Endodermal cell (in vitro differentiated cells): ENCODE measurements at regions not wholly inside any gene's neighbourhood (a gene's known extent, or its start where the extent isn't known, plus 50 kb on each side); places are given as distances from the start of the nearest gene placed in this dataset.
A peak's percentile ranks its signal among the peaks of the same experiment; 100 is the strongest.

Experiments used
- DNase-seq: peaks from one replicate; pipeline ENCODE4 v3.0.0-alpha.2; 2017
- H3K27ac ChIP-seq: 2 replicates; pipeline ENCODE4 v1.5.1; 2013; ENCODE audit warnings: mild to moderate bottlenecking, low read depth, low read length, moderate library complexity
- H3K27me3 ChIP-seq: 2 replicates; pipeline ENCODE4 v1.6.1; 2013; ENCODE audit warnings: mild to moderate bottlenecking, low read length, moderate library complexity; ENCODE audit not compliant: insufficient read depth, control insufficient read depth, poor library complexity, severe bottlenecking
- H3K36me3 ChIP-seq: 2 replicates; pipeline ENCODE4 v1.7.0; 2013; ENCODE audit warnings: mild to moderate bottlenecking, low read length, moderate library complexity; ENCODE audit not compliant: control insufficient read depth, insufficient read depth
- H3K4me1 ChIP-seq: one replicate; pipeline ENCODE4 v1.7.0; 2013; ENCODE audit warnings: low read length; ENCODE audit not compliant: control insufficient read depth, insufficient read depth
- H3K4me3 ChIP-seq: 2 replicates; pipeline ENCODE4 v1.5.1; 2013; ENCODE audit warnings: mild to moderate bottlenecking, low read length, moderate library complexity
- H3K9ac ChIP-seq: 2 replicates; pipeline ENCODE4 v1.6.1; 2013; ENCODE audit warnings: mild to moderate bottlenecking, low read length, moderate library complexity; ENCODE audit not compliant: poor library complexity, severe bottlenecking; ENCODE audit errors: extremely low read depth
- H3K9me3 ChIP-seq: 2 replicates; pipeline ENCODE4 v1.6.1; 2013; ENCODE audit warnings: mild to moderate bottlenecking, low read length, moderate library complexity; ENCODE audit not compliant: control insufficient read depth
- H3K27ac Mint-ChIP-seq: 2 replicates; pipeline ENCODE4 v1.8.0; 2020; ENCODE audit warnings: mixed read lengths
- H3K27me3 Mint-ChIP-seq: 2 replicates; pipeline ENCODE4 v1.8.0; 2021; ENCODE audit warnings: mild to moderate bottlenecking, mixed read lengths; ENCODE audit not compliant: insufficient read depth
- H3K36me3 Mint-ChIP-seq: 2 replicates; pipeline ENCODE4 v1.8.0; 2020; ENCODE audit warnings: low read depth, mixed read lengths
- H3K4me1 Mint-ChIP-seq: 2 replicates; pipeline ENCODE4 v1.8.0; 2020; ENCODE audit warnings: mixed read lengths
- H3K4me3 Mint-ChIP-seq: 2 replicates; pipeline ENCODE4 v1.8.0; 2020; ENCODE audit warnings: mild to moderate bottlenecking, moderate library complexity, mixed read lengths
- H3K9me3 Mint-ChIP-seq: 2 replicates; pipeline ENCODE4 v1.8.0; 2020; ENCODE audit warnings: mild to moderate bottlenecking, mixed read lengths
- CTCF ChIP-seq: fragments of 200-600 bp; sonication (generic); conservative IDR thresholded peaks from 2 replicates; pipeline ENCODE4 v1.5.0; 2021; ENCODE audit warnings: antibody characterized with exemption, mild to moderate bottlenecking
- WGBS, 2 experiments: methylation state at CpG; one replicate each; pipeline versions ENCODE4 v1.1.5 to v1.1.7; 2013; ENCODE audit warnings: missing lambda C conversion rate in 2 of 2, mixed read lengths in 1 of 2; ENCODE audit not compliant: insufficient coverage in 1 of 2, insufficient read length in 1 of 2; 5-methylcytosine and 5-hydroxymethylcytosine counted together

- H3K9ac ChIP-seq = no peak overlapping the region
- peaks cover 4% of the 10 kb centered on the region for H3K4me1 Mint-ChIP-seq
- H3K27ac ChIP-seq = no peak overlapping the region
- H3K27me3 Mint-ChIP-seq = no peaks in the 10 kb centered on the region
- peaks cover 31% of the 10 kb centered on the region for H3K9me3 Mint-ChIP-seq
- H3K9me3 ChIP-seq = peaks cover 15% of the 10 kb centered on the region
- H3K4me3 ChIP-seq = no peak overlapping the region
- no peaks in the 10 kb centered on the region for H3K36me3 ChIP-seq
- H3K36me3 Mint-ChIP-seq = peaks cover 2% of the 10 kb centered on the region
- no peak overlapping the region for H3K4me3 Mint-ChIP-seq
- no peak for TF ChIP-seq CTCF
- no peak overlapping the region for H3K27ac Mint-ChIP-seq
- 90 to 100% methylated on average over 1 to 5 of the region's 5 CpGs for WGBS, 2 experiments
- H3K27me3 ChIP-seq = no peaks in the 10 kb centered on the region
- no peak for DNase-seq
- no peaks in the 10 kb centered on the region for H3K4me1 ChIP-seq
Measured at GRCh38 chr16:54522584-54522983, 236.0 kb upstream of the IRX3 start.

GRCh38 chr16:54521327-54521726 lies 234.7 kb upstream of the IRX3 start:
- no peaks in the 10 kb centered on the region for H3K4me1 Mint-ChIP-seq
- no peaks in the 10 kb centered on the region for H3K36me3 Mint-ChIP-seq
- peaks cover 22% of the 10 kb centered on the region for H3K9me3 Mint-ChIP-seq
- Histone ChIP-seq H3K36me3 (no peaks in the 10 kb centered on the region), H3K9ac (no peak overlapping the region), H3K27ac (no peak overlapping the region), H3K27me3 (no peaks in the 10 kb centered on the region), H3K4me3 (no peak overlapping the region), H3K4me1 (no peaks in the 10 kb centered on the region), H3K9me3 (peaks cover 10% of the 10 kb centered on the region)
- peak; percentile 6 for DNase-seq
- H3K4me3 Mint-ChIP-seq = no peak overlapping the region
- no peak for TF ChIP-seq CTCF
- no peak overlapping the region for H3K27ac Mint-ChIP-seq
- 94% methylated on average over 2 of the region's 2 CpGs for WGBS, 2 experiments
- H3K27me3 Mint-ChIP-seq = no peaks in the 10 kb centered on the region

DNA sequence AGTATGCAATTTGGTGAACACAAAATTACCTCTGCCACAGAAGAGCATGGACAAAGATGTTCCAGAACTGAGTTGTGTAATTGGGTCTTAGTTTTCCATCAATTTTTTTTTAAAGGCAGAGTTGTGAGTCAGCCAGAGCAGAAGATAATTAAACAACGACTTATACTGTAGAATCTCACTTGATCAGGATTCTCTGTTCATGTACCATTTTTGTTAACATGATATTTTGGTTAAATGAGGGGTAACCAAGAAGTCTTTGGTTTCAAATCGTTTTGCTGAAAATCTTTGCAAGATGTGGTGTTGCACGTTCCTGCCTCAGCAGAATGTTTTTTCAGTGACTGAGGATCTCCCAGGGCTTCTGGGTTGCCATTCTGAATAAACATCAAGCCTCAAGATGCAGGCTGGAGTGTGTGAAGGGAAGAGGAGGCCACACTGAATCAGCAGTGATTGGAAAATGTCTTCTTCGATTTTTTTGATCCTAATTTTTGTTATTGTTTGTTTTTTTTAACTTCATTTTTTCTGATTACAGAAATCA lies 232.6 kb upstream of the IRX3 start:
- H3K4me3 Mint-ChIP-seq = no peak overlapping the region
- WGBS, 2 experiments = 91 to 100% methylated on average over 2 to 3 of the region's 4 CpGs

More for the DNA sequence above, 232.6 kb upstream of the IRX3 start:
- no peak overlapping the region for H3K27ac Mint-ChIP-seq
- no peaks in the 10 kb centered on the region for H3K27me3 Mint-ChIP-seq
- H3K4me1 Mint-ChIP-seq = no peaks in the 10 kb centered on the region
- H3K4me3 ChIP-seq = no peak overlapping the region
- H3K4me1 ChIP-seq = no peaks in the 10 kb centered on the region
- H3K9ac ChIP-seq = no peak overlapping the region
- H3K9me3 ChIP-seq = no peaks in the 10 kb centered on the region
- H3K36me3 ChIP-seq = no peaks in the 10 kb centered on the region
- H3K27ac ChIP-seq = no peak overlapping the region
- no peaks in the 10 kb centered on the region for H3K36me3 Mint-ChIP-seq
- DNase-seq = peak; percentile 2
- no peak for TF ChIP-seq CTCF
- no peaks in the 10 kb centered on the region for H3K27me3 ChIP-seq
- peaks cover 8% of the 10 kb centered on the region for H3K9me3 Mint-ChIP-seq
